AG04449 (cell line): ENCODE measurements at regions not wholly inside any gene's neighbourhood (a gene's known extent, or its start where the extent isn't known, plus 50 kb on each side); places are given as distances from the start of the nearest gene placed in this dataset.

Experiments
- CTCF ChIA-PET: fragments of 350-600 bp; formaldehyde crosslinking; extraction: SDS; loops from one replicate; lab custom pipeline; 2021; ENCODE audit warnings: antibody characterized with exemption; lab: Yijun Ruan, JAX
- POLR2A ChIA-PET: fragments of 400-600, 350-600 bp; formaldehyde crosslinking; extraction: SDS; loops from one replicate; lab custom pipeline; 2020; ENCODE audit warnings: antibody characterized with exemption, inconsistent platforms; lab: Yijun Ruan, JAX
- DNase-seq: peaks from one replicate; pipeline ENCODE4 v3.0.0-alpha.2; 2010; ENCODE audit warnings: low read depth, low spot score
- H3K4me3 ChIP-seq: 2 replicates; pipeline ENCODE4 v1.5.1; 2011; ENCODE audit warnings: low read depth, mild to moderate bottlenecking, control low read depth, low read length
- CTCF ChIP-seq: IDR thresholded peaks from one replicate; pipeline ENCODE4 v1.5.1; 2011; ENCODE audit warnings: mild to moderate bottlenecking, moderate library complexity, low read length, control low read depth, inconsistent platforms; ENCODE audit not compliant: insufficient read depth; ENCODE audit errors: missing control alignments

- DNase-seq, result no peak
- TF ChIP-seq CTCF, result no peak
- ChIA-PET CTCF (interaction anchor here (0.9 to 1.8 kb wide), 7 partner anchors 8 to 991 kb away, joined by 3 to 6 read pairs (median 5); no protein-coding TSS in a partner anchor), POLR2A (interaction anchor here (0.6 to 1.1 kb wide), 5 partner anchors 14 to 101 kb away, joined by 3 to 4 read pairs (median 3); no protein-coding TSS in a partner anchor)
- no peak overlapping the region for H3K4me3 ChIP-seq
These were observed 100.4 kb upstream of the RND3 start for GRCh38 chr2:150587547-150588505.

GRCh38 chr2:150586858-150587257, 99.4 kb upstream of the RND3 start:
- POLR2A ChIA-PET, result interaction anchor here (0.7 to 1.1 kb wide), 5 partner anchors 15 to 100 kb away, joined by 3 to 4 read pairs (median 3); no protein-coding TSS in a partner anchor
- DNase-seq, result no peak
- no peak overlapping the region for H3K4me3 ChIP-seq
- CTCF ChIA-PET, result interaction anchor here (1.0 to 1.8 kb wide), 5 partner anchors 8 to 652 kb away, joined by 3 to 6 read pairs (median 5); no protein-coding TSS in a partner anchor
- TF ChIP-seq CTCF, result no peak

GRCh38 chr2:150585221-150585971, 97.9 kb upstream of the RND3 start:
- CTCF ChIA-PET, result interaction anchor here (1.1 to 1.5 kb wide), 2 partner anchors 9 to 11 kb away, joined by 3 to 4 read pairs; no protein-coding TSS in a partner anchor
- TF ChIP-seq CTCF, result no peak
- H3K4me3 ChIP-seq, result no peak overlapping the region
- DNase-seq, result no peak
- POLR2A ChIA-PET, result interaction anchor here (0.9 kb wide), 1 partner anchor 11 kb away, joined by 4 read pairs; no protein-coding TSS in a partner anchor

GRCh38 chr2:150584081-150584480, 96.6 kb upstream of the RND3 start:
- no peak for TF ChIP-seq CTCF
- H3K4me3 ChIP-seq, result no peak overlapping the region
- CTCF ChIA-PET, result interaction anchor here (1.2 kb wide), 1 partner anchor 655 kb away, joined by 3 read pairs; no protein-coding TSS in a partner anchor
- POLR2A ChIA-PET, result no interaction called here
- no peak for DNase-seq

- POLR2A ChIA-PET, result no interaction called here
These were observed 94.4 kb upstream of the RND3 start for GRCh38 chr2:150581717-150582472.

More at GRCh38 chr2:150581717-150582472, 94.4 kb upstream of the RND3 start:
- no peak overlapping the region for H3K4me3 ChIP-seq
- DNase-seq, result no peak
- no peak for TF ChIP-seq CTCF
- CTCF ChIA-PET, result interaction anchor here (1.0 to 1.3 kb wide), 2 partner anchors 7 to 10 kb away, joined by 4 to 6 read pairs; no protein-coding TSS in a partner anchor
